AML-193 (cell line): ENCODE measurements at regions not wholly inside any gene's neighbourhood (a gene's known extent, or its start where the extent isn't known, plus 50 kb on each side); places are given as distances from the start of the nearest gene placed in this dataset.
"Not testable (repeated sequence)": the region's sequence is repeated elsewhere in the genome, so short reads cannot be mapped to it uniquely, and the experiment has no call there.

ENCODE experiments used
- DNase-seq, 2 experiments: peaks; one replicate each; lab custom pipeline; 2025; lab: John Stamatoyannopoulos, UW

DNA sequence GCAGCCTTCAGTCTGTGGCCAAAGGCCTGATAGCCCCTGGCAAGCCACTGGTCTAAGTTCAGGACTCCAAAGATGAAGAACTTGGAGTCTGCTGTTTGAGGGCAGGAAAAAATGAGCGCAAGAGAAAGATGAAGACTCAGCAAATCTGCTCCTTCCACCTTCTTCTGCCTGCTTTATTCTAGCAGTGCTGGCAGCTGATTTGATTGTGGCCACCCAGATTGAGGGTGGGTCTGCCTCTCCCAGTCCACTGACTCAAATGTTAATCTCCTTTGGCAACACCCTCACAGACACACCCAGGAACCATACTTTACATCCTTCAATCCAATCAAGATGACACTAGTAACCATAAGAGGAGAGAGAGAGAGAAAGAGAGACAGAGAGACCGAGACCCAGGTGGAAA is 127.6 kb downstream of the UTP18 start:
- DNase-seq, result no peak

GRCh38 chr17:51389875-51390274 is 129.5 kb downstream of the UTP18 start:
- no peak for DNase-seq

DNA sequence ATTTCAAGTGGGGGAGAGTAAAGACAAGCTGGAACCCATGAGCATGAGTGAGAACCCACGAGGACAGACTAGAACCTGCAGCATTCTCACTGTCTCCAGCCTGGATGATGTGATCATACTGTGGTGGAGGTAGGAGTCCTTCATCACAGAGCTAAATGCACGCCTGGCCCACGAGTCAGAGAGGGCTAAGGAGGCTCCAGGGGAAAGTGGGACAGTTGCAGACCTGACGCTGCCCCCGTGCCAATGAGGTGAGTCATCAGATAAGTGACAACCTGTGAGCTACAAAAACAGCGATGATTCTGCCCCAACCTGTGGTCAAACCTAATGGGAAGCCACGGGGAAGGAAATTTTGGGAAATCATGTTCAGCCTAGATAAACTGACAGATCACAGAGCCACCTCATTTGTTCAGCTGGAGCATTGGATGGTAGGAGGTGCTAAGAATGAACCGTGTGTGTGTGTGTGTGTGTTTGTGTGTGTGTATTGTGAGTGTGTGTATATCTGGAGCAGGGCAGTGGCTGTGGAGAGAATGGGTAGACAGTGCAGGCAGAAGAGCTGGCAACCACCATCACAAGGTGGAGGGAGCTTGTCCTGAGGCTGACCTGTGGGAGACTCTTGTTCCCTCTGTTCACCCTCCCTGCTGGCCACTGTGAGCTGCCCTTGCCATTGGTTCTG is 131.8 kb downstream of the UTP18 start:
- DNase-seq, result no peak

DNA sequence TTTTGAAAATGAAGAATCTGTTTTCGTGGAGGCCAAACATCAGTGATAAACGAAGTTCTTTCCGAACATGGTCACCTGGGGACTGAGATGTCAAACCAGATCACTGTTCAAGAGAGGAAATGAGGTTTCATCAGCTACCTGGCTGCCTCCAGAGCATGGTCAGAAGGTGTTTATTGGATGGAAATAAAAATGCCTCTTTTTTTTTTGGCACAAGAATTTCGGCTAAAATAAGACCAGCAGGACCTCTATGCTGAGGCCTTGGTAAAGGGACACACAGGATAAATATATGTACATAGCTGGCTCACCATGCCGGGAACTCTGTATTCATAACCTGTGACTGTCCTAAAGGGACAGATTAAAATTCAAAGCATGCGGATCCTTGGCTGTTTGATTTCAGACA is 135.3 kb downstream of the UTP18 start:
- DNase-seq, result no peak

GRCh38 chr17:51397361-51398127 is 137.2 kb downstream of the UTP18 start:
- DNase-seq, result no peak

GRCh38 chr17:51398128-51398525 is 137.8 kb downstream of the UTP18 start:
- DNase-seq, result no peak

GRCh38 chr17:51398687-51399086 is 138.3 kb downstream of the UTP18 start:
- no peak for DNase-seq

GRCh38 chr17:51401279-51401678 is 140.9 kb downstream of the UTP18 start:
- no peak for DNase-seq

GRCh38 chr17:51402899-51403298 is 142.6 kb downstream of the UTP18 start:
- DNase-seq, result no peak

GRCh38 chr17:51407576-51407975 is 147.2 kb downstream of the UTP18 start:
- no peak for DNase-seq

GRCh38 chr17:51419476-51419875 is 159.1 kb downstream of the UTP18 start:
- DNase-seq, result no peak

- DNase-seq, result no peak
Measured at GRCh38 chr17:51421525-51421924, 161.2 kb downstream of the UTP18 start.

GRCh38 chr17:51422634-51423033 is 162.3 kb downstream of the UTP18 start:
- no peak for DNase-seq

- DNase-seq, result no peak
Measured at GRCh38 chr17:51423421-51424160, 163.2 kb downstream of the UTP18 start.

DNA sequence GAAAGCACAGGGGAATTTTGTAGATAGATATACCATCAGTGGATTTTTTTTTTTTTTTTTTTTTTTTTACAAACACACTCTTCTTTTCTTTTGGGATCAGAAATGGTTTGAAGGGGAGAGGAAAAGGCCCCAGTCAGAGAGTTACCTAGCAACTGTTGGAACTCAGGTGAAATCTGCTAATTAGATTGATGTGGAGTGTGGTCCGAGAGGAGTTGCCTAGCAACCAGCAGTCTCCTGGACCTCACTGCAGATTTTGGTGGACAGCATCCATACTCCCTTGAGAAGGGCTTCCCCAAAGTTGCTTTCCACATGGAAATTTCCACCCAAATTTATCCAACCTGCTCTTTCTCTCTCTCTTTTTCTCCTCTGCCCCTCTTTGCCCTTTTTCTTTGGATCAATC is 165.4 kb downstream of the UTP18 start:
- no peak for DNase-seq

GRCh38 chr17:51427323-51427811 is 167.0 kb downstream of the UTP18 start:
- DNase-seq, result no peak

GRCh38 chr17:51427856-51428255 is 167.5 kb downstream of the UTP18 start:
- DNase-seq, result no peak

DNA sequence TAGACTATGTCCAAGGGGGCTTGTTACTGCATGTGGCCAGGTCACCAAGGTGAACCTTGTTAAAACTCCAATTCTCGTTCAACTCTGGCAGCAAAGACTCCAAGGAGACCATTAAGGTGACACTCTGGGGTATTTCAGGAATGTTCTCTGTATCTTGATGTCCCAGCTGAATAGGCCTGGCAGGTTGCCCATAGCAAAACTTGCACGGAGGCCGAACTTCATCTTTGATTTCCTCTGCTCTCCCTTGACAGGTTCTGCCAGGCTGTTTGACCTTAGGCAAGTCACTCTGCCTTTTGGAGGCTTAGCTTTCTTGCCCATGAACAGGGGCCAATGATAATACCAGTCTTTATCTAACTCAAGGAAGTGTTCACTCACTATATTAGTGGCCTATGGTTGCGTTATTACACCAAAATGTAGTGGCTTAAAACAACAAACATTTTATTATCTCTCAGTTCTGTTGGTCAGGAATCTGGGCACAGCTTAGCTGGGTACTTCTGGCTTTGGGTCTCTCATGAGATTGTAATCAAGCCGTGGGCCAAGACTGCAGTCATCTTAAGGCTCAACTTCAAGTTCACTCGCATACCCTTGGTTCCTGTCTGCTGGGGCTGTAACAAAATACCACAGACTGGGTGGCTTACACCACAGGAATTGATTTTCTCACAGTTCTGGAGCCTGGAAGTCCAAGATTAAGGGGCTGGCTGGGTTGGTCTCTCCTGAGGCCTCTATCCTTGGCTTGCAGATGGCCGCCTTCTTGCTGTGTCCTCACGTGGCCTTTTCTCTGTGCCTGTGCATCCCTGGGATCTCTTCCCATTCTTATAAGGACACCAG is 168.5 kb downstream of the UTP18 start:
- no peak for DNase-seq

DNA sequence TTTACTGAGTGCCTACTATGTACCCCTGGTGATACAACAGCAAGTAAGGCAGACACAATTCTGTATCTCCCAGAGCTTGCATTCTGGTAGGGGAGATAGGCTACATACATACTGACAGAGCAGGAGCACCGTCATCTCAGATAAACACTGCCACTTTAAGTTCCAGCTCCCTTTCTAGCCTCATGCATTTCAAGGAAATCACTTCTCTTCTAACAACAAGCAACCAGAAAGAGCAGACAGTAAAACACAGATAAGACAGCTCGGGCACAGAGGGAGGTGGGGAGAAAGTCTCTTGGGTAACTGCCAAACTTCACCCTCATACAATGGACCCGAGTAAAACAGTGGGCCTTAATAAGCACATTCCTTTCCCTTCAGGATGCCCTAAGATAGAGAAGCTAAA is 169.6 kb downstream of the UTP18 start:
- not testable (repeated sequence) for DNase-seq

- DNase-seq, result no peak
Measured at GRCh38 chr17:51430591-51430990, 170.2 kb downstream of the UTP18 start.

GRCh38 chr17:51434434-51435170 is 174.3 kb downstream of the UTP18 start:
- DNase-seq, result no peak
